ENCODE measurements at regions not wholly inside any gene's neighbourhood (a gene's known extent, or its start where the extent isn't known, plus 50 kb on each side); places are given as distances from the start of the nearest gene placed in this dataset.

DNA sequence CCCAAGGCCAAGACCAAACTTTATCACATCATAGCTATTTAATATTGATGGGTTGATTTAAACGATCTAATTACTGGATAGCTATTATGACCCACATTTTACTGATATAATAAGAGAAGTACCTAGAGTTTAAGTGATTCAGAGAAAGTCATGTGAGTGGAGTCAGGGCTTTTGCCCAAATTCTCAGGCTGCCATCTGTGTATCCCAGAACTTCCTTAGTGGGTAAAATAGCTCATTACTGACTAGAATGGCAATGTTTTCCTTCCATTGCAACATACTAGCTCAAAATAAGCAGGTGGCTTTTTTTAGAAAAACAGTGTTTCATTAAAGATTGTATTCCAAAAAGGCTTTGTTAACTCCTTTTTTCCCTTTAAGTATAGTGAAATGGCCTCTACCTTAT lies 113.9 kb upstream of the MAF start:
- BruUV-seq (replicated peaks), result no TSS peak
- no peak overlapping the region for H3K4me3 ChIP-seq (ENCODE audit: low read depth, low read length, poor library complexity, severe bottlenecking)
- no peaks in the 10 kb centered on the region for H3K27me3 ChIP-seq (replicated peaks; ENCODE audit: insufficient read depth, low read depth, low read length, poor library complexity)
- H3K27ac ChIP-seq (ENCODE audit: low read depth, low read length, poor library complexity, severe bottlenecking), result no peak overlapping the region
- POLR2A ChIA-PET (ENCODE audit: low non-redundant PET), result interaction anchor here (0.6 kb wide), 1 partner anchor 986 kb away, joined by 4 read pairs; no protein-coding TSS in a partner anchor
- TF ChIP-seq EZH2 (IDR thresholded peaks at IDR 0.05; ENCODE audit: borderline replicate concordance, low read depth, low read length, poor library complexity, severe bottlenecking) (no peak), CTCF (conservative IDR thresholded peaks at IDR 0.05; ENCODE audit: low read depth, low read length) (no peak)
- no peak for DNase-seq (ENCODE audit: low spot score)
- no peaks in the 10 kb centered on the region for H3K9me3 ChIP-seq (ENCODE audit: low read depth, low read length, poor library complexity, severe bottlenecking)
- no peaks in the 10 kb centered on the region for H3K4me1 ChIP-seq (ENCODE audit: insufficient read depth, low read length, poor library complexity, severe bottlenecking)
- intact Hi-C loops (cut with micrococcal nuclease; ENCODE audit: unreplicated experiment), result no loop called here
- H3K36me3 ChIP-seq (ENCODE audit: insufficient read depth, low read length, poor library complexity, severe bottlenecking), result no peaks in the 10 kb centered on the region
- CTCF ChIA-PET, result no interaction called here

DNA sequence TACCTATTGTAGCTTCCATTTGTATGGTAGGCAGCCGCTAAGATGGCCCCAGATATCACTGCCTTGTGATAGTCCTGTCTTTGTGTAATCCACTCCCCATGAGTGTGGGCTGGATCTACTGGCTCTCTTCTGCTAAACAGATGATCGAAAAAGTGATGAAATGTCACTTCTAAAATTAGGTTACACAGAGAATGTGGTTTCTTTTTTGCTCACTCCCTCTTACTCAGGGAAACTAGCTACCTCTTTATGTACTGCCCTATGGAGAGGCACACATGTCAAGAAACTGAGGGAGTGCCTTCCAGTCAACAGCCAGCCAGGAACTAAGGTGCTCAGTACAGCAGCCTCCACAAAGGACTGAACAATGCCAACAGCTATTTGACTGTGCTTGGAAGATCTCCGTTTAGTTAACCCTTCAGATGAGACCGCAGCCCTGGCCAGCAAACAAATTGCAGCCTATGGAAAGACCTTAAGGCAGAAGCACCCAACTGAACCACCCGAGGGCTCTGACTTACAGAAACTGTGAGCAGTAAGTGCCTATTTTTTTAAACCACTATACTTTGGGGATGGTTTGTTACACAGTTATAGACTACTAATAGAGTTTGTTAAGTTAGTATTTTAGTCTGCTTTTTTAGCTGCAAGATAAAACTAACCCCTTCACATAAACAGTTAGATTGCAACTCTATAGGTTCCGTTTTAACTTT lies 113.2 kb upstream of the MAF start:
- DNase-seq (ENCODE audit: low spot score), result no peak
- H3K27ac ChIP-seq (ENCODE audit: low read depth, low read length, poor library complexity, severe bottlenecking), result no peak overlapping the region
- intact Hi-C loops (cut with micrococcal nuclease; ENCODE audit: unreplicated experiment), result no loop called here
- H3K9me3 ChIP-seq (ENCODE audit: low read depth, low read length, poor library complexity, severe bottlenecking), result no peaks in the 10 kb centered on the region
- H3K36me3 ChIP-seq (ENCODE audit: insufficient read depth, low read length, poor library complexity, severe bottlenecking), result no peaks in the 10 kb centered on the region
- H3K4me1 ChIP-seq (ENCODE audit: insufficient read depth, low read length, poor library complexity, severe bottlenecking), result no peaks in the 10 kb centered on the region
- H3K4me3 ChIP-seq (ENCODE audit: low read depth, low read length, poor library complexity, severe bottlenecking), result no peak overlapping the region
- no TSS peak for BruUV-seq (replicated peaks)
- H3K27me3 ChIP-seq (replicated peaks; ENCODE audit: insufficient read depth, low read depth, low read length, poor library complexity), result no peaks in the 10 kb centered on the region
- POLR2A ChIA-PET (ENCODE audit: low non-redundant PET), result no interaction called here
- CTCF ChIA-PET, result no interaction called here
- TF ChIP-seq EZH2 (IDR thresholded peaks at IDR 0.05; ENCODE audit: borderline replicate concordance, low read depth, low read length, poor library complexity, severe bottlenecking) (no peak), CTCF (conservative IDR thresholded peaks at IDR 0.05; ENCODE audit: low read depth, low read length) (no peak)

DNA sequence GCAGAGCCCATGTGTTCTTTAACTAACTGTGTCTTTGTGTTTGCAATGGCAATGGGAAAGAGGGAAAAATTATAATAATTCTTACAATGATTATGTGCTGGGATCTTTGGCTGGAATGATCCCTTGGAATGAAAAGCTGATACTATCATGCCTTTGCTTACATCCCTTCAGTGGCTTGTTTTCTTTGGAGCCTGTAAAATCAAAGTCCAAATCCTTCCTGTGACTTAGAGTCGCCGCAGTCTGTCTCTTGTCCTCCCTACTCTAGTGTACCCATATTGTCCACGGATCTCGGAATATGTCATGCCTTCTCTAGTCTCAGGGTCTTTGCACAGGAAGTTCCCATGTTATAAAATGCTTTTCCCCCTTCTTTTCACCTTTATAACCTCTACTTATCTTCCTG lies 111.7 kb upstream of the MAF start:
- TF ChIP-seq EZH2 (IDR thresholded peaks at IDR 0.05; ENCODE audit: borderline replicate concordance, low read depth, low read length, poor library complexity, severe bottlenecking), result no peak
- TF ChIP-seq CTCF (conservative IDR thresholded peaks at IDR 0.05; ENCODE audit: low read depth, low read length), result no peak
- Histone ChIP-seq H3K4me1 (ENCODE audit: insufficient read depth, low read length, poor library complexity, severe bottlenecking) (no peaks in the 10 kb centered on the region), H3K27ac (ENCODE audit: low read depth, low read length, poor library complexity, severe bottlenecking) (no peak overlapping the region), H3K9me3 (ENCODE audit: low read depth, low read length, poor library complexity, severe bottlenecking) (no peaks in the 10 kb centered on the region), H3K36me3 (ENCODE audit: insufficient read depth, low read length, poor library complexity, severe bottlenecking) (no peaks in the 10 kb centered on the region), H3K4me3 (ENCODE audit: low read depth, low read length, poor library complexity, severe bottlenecking) (no peak overlapping the region), H3K27me3 (replicated peaks; ENCODE audit: insufficient read depth, low read depth, low read length, poor library complexity) (no peaks in the 10 kb centered on the region)
- no peak for DNase-seq (ENCODE audit: low spot score)
- no TSS peak for BruUV-seq (replicated peaks)
- ChIA-PET POLR2A (ENCODE audit: low non-redundant PET) (no interaction called here), CTCF (no interaction called here)
- intact Hi-C loops (cut with micrococcal nuclease; ENCODE audit: unreplicated experiment), result no loop called here
